OCI-LY3 (cell line): ENCODE measurements at regions not wholly inside any gene's neighbourhood (a gene's known extent, or its start where the extent isn't known, plus 50 kb on each side); places are given as distances from the start of the nearest gene placed in this dataset.

Source experiments
- CTCF ChIP-seq: fragments of 200-600, 300-600 bp; sonication (generic); IDR thresholded peaks from 2 replicates; pipeline ENCODE4 v1.5.1; 2014; ENCODE audit warnings: antibody characterized with exemption, low read length, low read depth
- EZH2phosphoT487 ChIP-seq: fragments of 200-600 bp; shearing (Covaris generic); IDR thresholded peaks from 2 replicates; pipeline ENCODE4 v1.6.1; 2018; ENCODE audit warnings: antibody characterized with exemption, mixed run types, low read depth

- TF ChIP-seq CTCF: no peak
- no peak for TF ChIP-seq EZH2phosphoT487
Observed at GRCh38 chr1:30008372-30008997, 714.9 kb downstream of the MATN1 start.
